ENCODE measurements at regions not wholly inside any gene's neighbourhood (a gene's known extent, or its start where the extent isn't known, plus 50 kb on each side); places are given as distances from the start of the nearest gene placed in this dataset.

- H3K36me3 ChIP-seq, result no peaks in the 10 kb centered on the region
- WGBS, result 53% methylated on average over 4 of the region's 4 CpGs
- H3K4me3 ChIP-seq, result no peak overlapping the region
- H3K27ac ChIP-seq, result no peak overlapping the region
- no peaks in the 10 kb centered on the region for H3K27me3 ChIP-seq
- no peak for DNase-seq (ENCODE audit: low spot score in 2 of 2)
- TF ChIP-seq POLR2A (IDR thresholded peaks at IDR 0.05) (no peak), CTCF (IDR thresholded peaks at IDR 0.05) (peak in 1 of 2 donors; percentile 52)
- no peaks in the 10 kb centered on the region for H3K4me1 ChIP-seq
- H3K9me3 ChIP-seq, result no peaks in the 10 kb centered on the region
Measured at GRCh38 chr4:112075129-112075753, 70.0 kb upstream of the FAM241A start.

- TF ChIP-seq POLR2AphosphoS5 (IDR thresholded peaks at IDR 0.05) (no peak), CTCF (IDR thresholded peaks at IDR 0.05) (no peak), EP300 (IDR thresholded peaks at IDR 0.05) (no peak), POLR2A (IDR thresholded peaks at IDR 0.05) (no peak)
- H3K27me3 ChIP-seq, result no peaks in the 10 kb centered on the region
- WGBS, result 85% methylated on average over 3 of the region's 3 CpGs
- no peaks in the 10 kb centered on the region for H3K36me3 ChIP-seq
- H3K9me3 ChIP-seq, result no peaks in the 10 kb centered on the region
- no peak overlapping the region for H3K27ac ChIP-seq
- no peak for DNase-seq (ENCODE audit: low spot score in 2 of 2)
- no peak overlapping the region for H3K4me3 ChIP-seq
- no peaks in the 10 kb centered on the region for H3K4me1 ChIP-seq
Measured at GRCh38 chr4:112075906-112076305, 69.3 kb upstream of the FAM241A start.

- H3K4me3 ChIP-seq, result no peak overlapping the region
- H3K4me1 ChIP-seq, result no peaks in the 10 kb centered on the region
- H3K9me3 ChIP-seq, result no peaks in the 10 kb centered on the region
- DNase-seq (ENCODE audit: low spot score in 2 of 2), result no peak
- no peak overlapping the region for H3K27ac ChIP-seq
- H3K36me3 ChIP-seq, result no peaks in the 10 kb centered on the region
- no peaks in the 10 kb centered on the region for H3K27me3 ChIP-seq
- no peak for TF ChIP-seq CTCF (IDR thresholded peaks at IDR 0.05)
- TF ChIP-seq POLR2AphosphoS5 (IDR thresholded peaks at IDR 0.05), result no peak
- TF ChIP-seq POLR2A (IDR thresholded peaks at IDR 0.05), result no peak
- no peak for TF ChIP-seq EP300 (IDR thresholded peaks at IDR 0.05)
- WGBS, result 86% methylated on average over 5 of the region's 6 CpGs
Measured at GRCh38 chr4:112076919-112077608, 68.2 kb upstream of the FAM241A start.

- H3K36me3 ChIP-seq, result no peaks in the 10 kb centered on the region
- WGBS, result 100% methylated on average over 2 of the region's 8 CpGs
- no peaks in the 10 kb centered on the region for H3K9me3 ChIP-seq
- TF ChIP-seq EP300 (IDR thresholded peaks at IDR 0.05), result no peak
- no peak for TF ChIP-seq CTCF (IDR thresholded peaks at IDR 0.05)
- no peak for TF ChIP-seq POLR2AphosphoS5 (IDR thresholded peaks at IDR 0.05)
- TF ChIP-seq POLR2A (IDR thresholded peaks at IDR 0.05), result no peak
- no peak for DNase-seq (ENCODE audit: low spot score in 2 of 2)
- no peak overlapping the region for H3K4me3 ChIP-seq
- no peak overlapping the region for H3K27ac ChIP-seq
- H3K4me1 ChIP-seq, result no peaks in the 10 kb centered on the region
- H3K27me3 ChIP-seq, result no peaks in the 10 kb centered on the region
Measured at GRCh38 chr4:112077743-112078142, 67.5 kb upstream of the FAM241A start.

GRCh38 chr4:112082954-112083586 lies 62.2 kb upstream of the FAM241A start:
- TF ChIP-seq EP300 (IDR thresholded peaks at IDR 0.05) (no peak), POLR2AphosphoS5 (IDR thresholded peaks at IDR 0.05) (no peak), CTCF (IDR thresholded peaks at IDR 0.05) (no peak), POLR2A (IDR thresholded peaks at IDR 0.05) (no peak)
- H3K27ac ChIP-seq, result no peak overlapping the region
- DNase-seq (ENCODE audit: low spot score in 2 of 2), result no peak
- no peaks in the 10 kb centered on the region for H3K27me3 ChIP-seq
- H3K36me3 ChIP-seq, result no peaks in the 10 kb centered on the region
- H3K4me3 ChIP-seq, result no peak overlapping the region
- H3K9me3 ChIP-seq, result no peaks in the 10 kb centered on the region
- 54% methylated on average over 2 of the region's 2 CpGs for WGBS
- no peaks in the 10 kb centered on the region for H3K4me1 ChIP-seq

Data from suprapubic skin (tissue), 4 donors.